ENCODE measurements at regions not wholly inside any gene's neighbourhood (a gene's known extent, or its start where the extent isn't known, plus 50 kb on each side); places are given as distances from the start of the nearest gene placed in this dataset.

GRCh38 chr6:91366781-91367180 is 779.9 kb upstream of the MAP3K7 start:
- no peak overlapping the region for H3K4me3 Mint-ChIP-seq
- no peak overlapping the region for H3K4me2 ChIP-seq (replicated peaks; ENCODE audit: extremely low read depth, low read length, poor library complexity, severe bottlenecking)
- WGBS (ENCODE audit: insufficient coverage): 75% methylated on average over 1 of the region's 3 CpGs
- H4K20me1 ChIP-seq (ENCODE audit: insufficient read depth, low read length): no peaks in the 10 kb centered on the region
- intact Hi-C loops (cut with micrococcal nuclease): no loop called here
- DNase-seq: no peak
- no peaks in the 10 kb centered on the region for H3K4me1 ChIP-seq (ENCODE audit: control insufficient read depth in 1 of 2, insufficient read depth in 2 of 2, low read length in 2 of 2)
- H3K27ac Mint-ChIP-seq: no peak overlapping the region
- H3K27me3 ChIP-seq (ENCODE audit: control insufficient read depth in 2 of 2, insufficient read depth in 2 of 2, low read length in 2 of 2): no peaks in the 10 kb centered on the region
- H3K9me3 ChIP-seq (replicated peaks in 1 of 2; ENCODE audit: control insufficient read depth in 1 of 2, insufficient read depth in 1 of 2, low read length in 2 of 2): no peaks in the 10 kb centered on the region
- H3K36me3 Mint-ChIP-seq: no peaks in the 10 kb centered on the region
- no peak overlapping the region for H3K4me3 ChIP-seq (replicated peaks in 1 of 3; ENCODE audit: low read depth in 2 of 3, low read length in 3 of 3)
- H3K79me2 ChIP-seq (ENCODE audit: insufficient read depth, low read length): no peaks in the 10 kb centered on the region
- H3K9me3 Mint-ChIP-seq: peaks cover 3 to 9% (median 5%) of the 10 kb centered on the region in 7 donors
- no peak overlapping the region for H3K9ac ChIP-seq (ENCODE audit: insufficient read depth, low read length, poor library complexity, severe bottlenecking)
- no peak overlapping the region for H3K27ac ChIP-seq (ENCODE audit: low read depth in 1 of 2, low read length in 2 of 2)
- no peaks in the 10 kb centered on the region for H3K36me3 ChIP-seq (replicated peaks in 1 of 2; ENCODE audit: control insufficient read depth in 1 of 2, insufficient read depth in 2 of 2, low read length in 2 of 2)
- H2AFZ ChIP-seq (ENCODE audit: insufficient read depth, low read depth, low read length, poor library complexity, severe bottlenecking): no peak overlapping the region
- no peaks in the 10 kb centered on the region for H3K4me1 Mint-ChIP-seq
- TF ChIP-seq CTCF (IDR thresholded peaks at IDR 0.05): no peak
- peaks cover 0 to 3% (median 0%) of the 10 kb centered on the region in 3 donors for H3K27me3 Mint-ChIP-seq (ENCODE audit: low read depth in 3 of 3)

DNA sequence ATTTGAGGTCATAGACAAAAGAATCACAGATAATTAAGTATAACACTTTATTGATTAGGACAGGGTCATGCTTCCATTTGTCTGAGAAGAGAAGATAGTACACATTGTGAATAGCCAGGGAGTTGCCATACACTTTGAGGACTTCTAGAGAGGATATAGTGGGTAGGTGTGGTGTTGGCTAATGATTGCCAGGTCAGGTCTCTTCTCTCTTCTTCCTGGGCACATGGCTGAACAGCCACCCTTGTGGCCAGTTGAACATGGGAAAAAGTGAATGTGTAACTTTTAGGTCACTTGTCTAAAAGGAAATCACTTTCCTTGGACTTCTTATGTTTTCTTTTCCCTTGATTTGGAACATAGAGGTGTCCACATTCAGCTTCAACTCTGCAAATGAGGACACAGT is 772.1 kb upstream of the MAP3K7 start:
- no peaks in the 10 kb centered on the region for H3K9me3 ChIP-seq (replicated peaks in 1 of 2; ENCODE audit: control insufficient read depth in 1 of 2, insufficient read depth in 1 of 2, low read length in 2 of 2)
- no peaks in the 10 kb centered on the region for H3K79me2 ChIP-seq (ENCODE audit: insufficient read depth, low read length)
- no peaks in the 10 kb centered on the region for H4K20me1 ChIP-seq (ENCODE audit: insufficient read depth, low read length)
- H3K36me3 Mint-ChIP-seq: no peaks in the 10 kb centered on the region
- no peak for TF ChIP-seq CTCF (IDR thresholded peaks at IDR 0.05)
- no peak overlapping the region for H3K27ac ChIP-seq (ENCODE audit: low read depth in 1 of 2, low read length in 2 of 2)
- H3K27me3 ChIP-seq (ENCODE audit: control insufficient read depth in 2 of 2, insufficient read depth in 2 of 2, low read length in 2 of 2): no peaks in the 10 kb centered on the region
- no peak overlapping the region for H3K27ac Mint-ChIP-seq
- H3K4me1 Mint-ChIP-seq: no peaks in the 10 kb centered on the region
- H3K4me2 ChIP-seq (replicated peaks; ENCODE audit: extremely low read depth, low read length, poor library complexity, severe bottlenecking): no peak overlapping the region
- H2AFZ ChIP-seq (ENCODE audit: insufficient read depth, low read depth, low read length, poor library complexity, severe bottlenecking): no peak overlapping the region
- H3K4me1 ChIP-seq (ENCODE audit: control insufficient read depth in 1 of 2, insufficient read depth in 2 of 2, low read length in 2 of 2): no peaks in the 10 kb centered on the region
- no peaks in the 10 kb centered on the region for H3K36me3 ChIP-seq (replicated peaks in 1 of 2; ENCODE audit: control insufficient read depth in 1 of 2, insufficient read depth in 2 of 2, low read length in 2 of 2)
- H3K27me3 Mint-ChIP-seq (ENCODE audit: low read depth in 3 of 3): no peaks in the 10 kb centered on the region
- H3K9ac ChIP-seq (ENCODE audit: insufficient read depth, low read length, poor library complexity, severe bottlenecking): no peak overlapping the region
- H3K4me3 ChIP-seq (replicated peaks in 1 of 3; ENCODE audit: low read depth in 2 of 3, low read length in 3 of 3): no peak overlapping the region
- peaks cover 0 to 8% (median 3%) of the 10 kb centered on the region in 7 donors for H3K9me3 Mint-ChIP-seq
- DNase-seq: no peak
- intact Hi-C loops (cut with micrococcal nuclease): no loop called here
- H3K4me3 Mint-ChIP-seq: no peak overlapping the region
